Fibroblast of pulmonary artery (primary cell): ENCODE measurements at regions not wholly inside any gene's neighbourhood (a gene's known extent, or its start where the extent isn't known, plus 50 kb on each side); places are given as distances from the start of the nearest gene placed in this dataset.
A peak's percentile ranks its signal among the peaks of the same experiment; 100 is the strongest.

Experiments used
- DNase-seq: peaks from one replicate; pipeline ENCODE4 v3.0.0-alpha.2; 2010; ENCODE audit warnings: low read depth
- H3K4me3 ChIP-seq: replicated peaks from 2 replicates; pipeline ENCODE4 v1.5.1; 2011; ENCODE audit warnings: low read depth, mild to moderate bottlenecking, control low read depth, low read length, moderate library complexity
- CTCF ChIP-seq: IDR thresholded peaks from 2 replicates; pipeline ENCODE4 v1.5.1; 2011; ENCODE audit warnings: mild to moderate bottlenecking, control low read depth, low read length, inconsistent platforms; ENCODE audit errors: missing control alignments

- H3K4me3 ChIP-seq = no peak overlapping the region
- no peak for DNase-seq
- TF ChIP-seq CTCF = no peak
Measured at GRCh38 chr3:193865339-193865738, 270.6 kb upstream of the HES1 start.

- no peak for DNase-seq
- H3K4me3 ChIP-seq = no peak overlapping the region
- TF ChIP-seq CTCF = no peak
Measured at GRCh38 chr3:193865896-193866480, 270.0 kb upstream of the HES1 start.

- no peak for TF ChIP-seq CTCF
- DNase-seq = no peak
Measured at GRCh38 chr3:193868590-193868989, 267.4 kb upstream of the HES1 start.

GRCh38 chr3:193869221-193870201, 266.4 kb upstream of the HES1 start:
- DNase-seq = peak; percentile 81
- no peak for TF ChIP-seq CTCF
- peak overlapping the region; percentile 6 for H3K4me3 ChIP-seq

More at GRCh38 chr3:193868590-193868989, 267.4 kb upstream of the HES1 start:
- no peak overlapping the region for H3K4me3 ChIP-seq

GRCh38 chr3:193870376-193871219, 265.4 kb upstream of the HES1 start:
- no peak for TF ChIP-seq CTCF
- no peak overlapping the region for H3K4me3 ChIP-seq
- DNase-seq = no peak

- no peak for TF ChIP-seq CTCF
- H3K4me3 ChIP-seq = no peak overlapping the region
- no peak for DNase-seq
Measured at GRCh38 chr3:193871220-193871485, 264.8 kb upstream of the HES1 start.
